IPS DF 4.7 (cell line): ENCODE measurements at regions not wholly inside any gene's neighbourhood (a gene's known extent, or its start where the extent isn't known, plus 50 kb on each side); places are given as distances from the start of the nearest gene placed in this dataset.
"Not testable (repeated sequence)": the region's sequence is repeated elsewhere in the genome, so short reads cannot be mapped to it uniquely, and the experiment has no call there.

Experiments
- DNase-seq: peaks from one replicate; pipeline ENCODE4 v3.0.0-alpha.2; 2013; ENCODE audit warnings: low spot score; ENCODE audit errors: extremely low read depth

DNA sequence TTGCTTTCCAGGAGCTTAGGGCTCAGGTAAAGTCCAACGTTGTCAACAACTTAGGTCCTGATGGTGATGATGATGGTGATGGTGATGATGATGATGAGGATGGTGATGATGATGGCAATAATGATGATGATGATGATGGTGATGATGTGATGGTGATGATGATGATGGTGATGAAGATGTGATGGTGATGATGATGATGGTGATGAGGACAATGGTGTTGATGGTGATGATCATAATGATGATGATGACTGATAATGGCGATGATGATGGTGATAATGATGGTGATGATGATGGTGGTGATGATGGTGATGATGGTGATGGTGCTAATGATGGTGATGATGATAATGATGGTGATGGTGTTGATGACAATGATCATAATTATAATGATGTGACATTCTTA is 750.2 kb downstream of the TBC1D22A start:
- no peak for DNase-seq

DNA sequence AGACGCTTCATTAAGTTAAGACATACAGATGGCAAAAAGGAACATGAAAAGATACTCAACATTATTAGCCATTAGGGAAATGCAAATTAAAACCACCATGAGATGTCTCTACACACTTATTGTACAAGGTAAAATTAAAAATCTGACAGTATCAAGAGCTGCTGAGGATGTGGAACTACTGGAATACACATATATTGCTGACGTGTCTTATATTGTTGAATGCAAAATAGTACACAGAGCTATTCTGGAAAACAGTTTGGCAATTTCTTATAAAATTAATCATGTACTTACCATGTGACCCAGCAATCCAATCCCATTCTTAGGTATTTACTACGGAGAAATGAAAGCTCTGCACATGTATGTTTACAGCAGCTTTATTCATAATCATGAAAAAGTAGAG is 742.5 kb downstream of the TBC1D22A start:
- no peak for DNase-seq

DNA sequence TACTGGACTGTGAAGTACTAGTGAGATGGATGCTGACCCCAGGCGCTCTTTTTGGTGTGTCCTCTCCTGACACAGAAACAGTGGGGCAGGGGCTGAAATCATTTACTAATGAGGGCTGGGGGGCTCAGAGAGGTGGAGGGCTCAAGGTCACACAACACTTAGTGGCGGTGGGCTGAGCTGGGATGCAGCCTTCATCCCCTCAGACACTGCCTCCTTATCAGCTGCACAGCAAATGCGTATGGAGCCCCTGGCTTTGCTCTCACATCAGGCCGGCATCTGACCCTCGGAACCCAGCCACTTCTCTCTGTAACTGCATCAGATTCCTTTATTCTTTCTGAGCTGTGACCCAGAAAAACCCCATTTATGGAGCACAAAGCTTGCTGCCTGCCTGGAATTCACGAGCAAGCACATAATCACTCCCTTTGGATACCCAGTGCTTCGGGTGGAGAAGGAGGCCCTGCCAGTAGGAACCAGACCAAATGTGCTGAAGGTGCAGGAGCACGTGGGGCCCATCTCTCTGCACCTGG is 736.6 kb downstream of the TBC1D22A start:
- DNase-seq: no peak

DNA sequence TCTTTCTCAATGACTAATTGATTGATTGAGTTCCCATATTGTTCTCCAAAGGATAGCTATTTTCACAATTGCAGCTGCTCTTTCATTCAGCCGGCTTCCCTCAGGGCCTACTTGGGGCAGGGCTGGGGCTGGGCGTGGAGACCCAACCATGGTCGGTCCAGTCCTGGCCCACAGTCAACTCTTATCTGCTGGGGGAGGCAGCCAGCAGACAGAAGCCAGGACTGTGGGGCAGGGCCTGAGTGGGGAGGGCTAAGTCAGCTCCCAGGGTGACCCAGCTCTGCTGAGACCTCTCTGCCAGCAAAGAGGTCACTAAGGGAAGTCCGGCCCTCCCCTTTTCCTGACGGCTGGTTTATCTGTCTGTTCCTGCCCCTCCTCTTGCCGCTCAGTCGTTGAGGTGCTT is 735.2 kb downstream of the TBC1D22A start:
- DNase-seq: no peak

DNA sequence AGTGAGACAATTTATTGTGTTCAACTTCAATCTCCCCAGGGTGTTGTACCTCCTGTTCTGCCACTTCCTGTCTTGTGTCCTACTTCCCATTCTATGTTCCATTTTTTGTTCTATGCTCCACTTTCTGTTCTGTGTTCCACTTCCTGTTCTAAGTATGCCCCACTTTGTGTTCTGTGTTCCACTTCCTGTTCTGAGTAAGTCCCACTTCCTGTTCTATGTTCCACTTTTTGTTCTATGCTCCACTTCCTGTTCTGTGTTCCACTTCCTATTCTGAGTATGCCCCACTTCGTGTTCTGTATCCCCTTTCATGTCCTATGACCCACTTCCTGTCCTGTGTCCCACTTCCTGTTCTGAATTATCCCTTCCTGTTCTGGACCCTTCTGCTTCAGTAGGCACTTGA is 732.7 kb downstream of the TBC1D22A start:
- DNase-seq: no peak

DNA sequence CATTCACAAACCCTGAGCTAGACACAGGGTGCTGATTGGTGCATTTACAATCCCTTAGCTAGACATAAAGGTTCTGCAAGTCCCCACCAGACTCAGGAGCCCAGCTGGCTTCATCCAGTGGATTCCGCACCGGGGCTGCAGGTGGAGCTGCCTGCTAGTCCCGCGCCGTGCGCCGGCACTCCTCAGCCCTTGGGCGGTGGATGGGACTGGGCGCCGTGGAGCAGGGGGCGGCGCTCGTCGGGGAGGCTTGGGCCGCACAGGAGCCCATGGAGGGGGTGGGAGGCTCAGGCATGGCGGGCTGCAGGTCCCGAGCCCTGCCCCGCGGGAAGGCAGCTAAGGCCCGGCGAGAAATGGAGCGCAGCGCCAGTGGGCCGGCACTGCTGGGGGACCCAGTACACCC is 725.7 kb downstream of the TBC1D22A start:
- DNase-seq: not testable (repeated sequence)

DNA sequence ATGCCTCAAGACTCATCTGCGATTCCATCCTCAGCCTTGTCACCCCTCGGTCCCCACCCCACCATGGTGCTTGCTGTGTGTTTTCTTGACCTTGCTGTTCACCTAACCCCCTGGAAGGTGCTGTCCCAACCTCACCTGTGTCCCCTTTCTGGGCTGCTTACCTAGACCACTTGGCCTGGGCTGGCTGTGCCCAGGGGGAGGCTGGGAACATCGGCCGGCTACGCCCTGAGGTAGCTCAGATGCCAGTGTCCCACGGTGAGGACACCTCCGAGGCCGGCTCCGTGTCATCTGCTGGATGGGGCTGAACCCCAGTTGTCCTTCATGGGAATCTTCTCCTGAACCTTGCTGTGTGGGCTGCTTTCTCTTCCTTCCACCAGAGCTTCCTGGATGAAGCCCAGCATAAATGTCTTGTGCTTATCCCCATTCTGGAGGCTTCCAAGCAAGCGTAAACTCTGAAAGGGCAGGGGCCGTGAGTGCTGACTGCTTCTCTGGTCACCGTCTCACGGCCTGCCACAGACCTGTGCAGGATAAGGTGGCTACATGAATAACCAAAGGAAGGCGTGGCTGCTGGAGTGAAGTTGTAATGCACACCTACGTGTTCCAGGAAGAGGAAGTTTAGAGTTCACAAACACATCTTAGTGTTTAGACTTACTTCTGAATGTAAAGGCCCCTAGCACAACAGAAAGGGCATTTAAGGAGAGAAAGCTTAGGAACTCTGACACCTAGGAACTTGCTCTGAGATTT is 724.3 kb downstream of the TBC1D22A start:
- no peak for DNase-seq

DNA sequence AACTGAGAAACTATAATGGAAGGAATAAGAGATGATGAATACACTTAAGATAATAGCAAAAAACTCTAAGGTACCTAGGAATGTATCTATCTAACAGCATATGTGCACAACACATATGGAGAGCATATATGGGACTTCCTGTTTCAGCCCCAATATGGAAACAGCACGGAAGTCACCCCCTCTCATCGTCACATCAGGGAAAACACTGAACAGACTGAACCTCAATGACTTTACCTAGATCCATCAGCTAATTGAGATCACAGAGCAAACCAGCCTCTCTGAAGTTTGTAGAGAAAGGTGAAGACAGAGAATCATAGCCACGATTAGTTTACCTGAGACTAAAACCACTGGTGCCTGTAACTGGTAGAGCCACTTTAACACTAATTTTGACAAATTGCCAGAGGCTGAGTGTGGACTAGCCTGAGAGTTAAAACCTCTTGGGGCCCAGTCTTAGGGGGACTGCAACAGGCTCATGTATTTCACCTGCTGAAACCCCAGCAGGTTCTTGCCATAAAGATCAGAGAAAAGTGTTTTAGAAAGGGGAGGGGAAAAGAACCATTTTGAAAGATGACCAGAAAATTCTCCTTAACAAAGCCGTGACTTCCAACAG is 722.6 kb downstream of the TBC1D22A start:
- DNase-seq: no peak

DNA sequence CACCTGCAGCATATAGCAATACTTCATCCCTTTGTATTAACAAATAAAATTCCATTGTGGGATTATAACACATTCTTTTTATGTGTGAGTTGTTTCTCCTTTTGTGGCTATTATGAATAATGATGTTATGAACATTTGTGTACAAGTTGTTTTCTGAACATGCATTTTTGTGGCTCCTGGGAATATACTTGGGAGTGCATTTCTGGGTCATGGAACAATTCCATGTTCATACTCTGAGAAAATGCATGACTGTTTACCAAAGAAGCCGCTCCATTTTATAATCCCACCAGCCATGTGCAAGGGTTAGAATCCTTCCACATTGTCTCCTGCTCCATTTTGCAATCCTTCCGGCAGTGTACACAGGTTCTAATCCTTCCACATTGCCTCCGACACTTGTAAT is 713.8 kb downstream of the TBC1D22A start:
- no peak for DNase-seq

DNA sequence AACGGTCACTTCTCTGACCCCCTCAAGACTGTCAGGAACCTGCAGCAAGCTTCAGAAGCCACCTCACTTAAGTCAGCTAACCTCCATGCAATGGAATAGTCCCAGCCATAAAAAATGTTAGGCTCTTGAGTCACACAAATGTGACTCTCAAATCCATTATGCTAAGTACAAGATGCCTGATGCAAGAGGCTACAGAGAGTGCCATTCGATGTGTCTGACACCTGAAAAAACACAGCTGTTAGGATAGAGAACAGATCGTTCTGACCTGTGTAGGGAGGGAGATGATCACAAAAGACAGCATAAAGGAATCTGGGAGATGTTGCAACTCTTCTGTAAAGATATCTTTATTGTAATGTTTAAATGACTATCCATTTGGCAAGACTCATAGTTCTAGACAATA is 712.4 kb downstream of the TBC1D22A start:
- no peak for DNase-seq

DNA sequence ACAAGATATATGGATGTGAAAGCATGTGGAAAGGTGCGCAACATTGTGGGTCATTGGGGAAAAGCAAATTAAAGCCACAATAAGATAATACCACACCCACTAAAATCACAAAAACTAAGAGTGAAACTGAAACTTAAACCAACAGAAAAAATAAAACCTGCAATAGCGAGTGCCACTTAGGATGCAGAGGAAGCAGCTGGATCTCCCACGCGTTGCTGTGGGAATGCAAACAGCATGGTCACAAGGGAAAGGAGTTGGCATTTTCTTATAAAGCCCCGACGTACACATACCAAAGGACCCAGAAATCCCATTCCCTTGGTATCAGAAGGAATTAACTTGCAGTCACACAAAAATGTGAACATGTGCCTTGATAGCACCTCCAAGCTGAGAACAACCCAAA is 712.0 kb downstream of the TBC1D22A start:
- DNase-seq: no peak

DNA sequence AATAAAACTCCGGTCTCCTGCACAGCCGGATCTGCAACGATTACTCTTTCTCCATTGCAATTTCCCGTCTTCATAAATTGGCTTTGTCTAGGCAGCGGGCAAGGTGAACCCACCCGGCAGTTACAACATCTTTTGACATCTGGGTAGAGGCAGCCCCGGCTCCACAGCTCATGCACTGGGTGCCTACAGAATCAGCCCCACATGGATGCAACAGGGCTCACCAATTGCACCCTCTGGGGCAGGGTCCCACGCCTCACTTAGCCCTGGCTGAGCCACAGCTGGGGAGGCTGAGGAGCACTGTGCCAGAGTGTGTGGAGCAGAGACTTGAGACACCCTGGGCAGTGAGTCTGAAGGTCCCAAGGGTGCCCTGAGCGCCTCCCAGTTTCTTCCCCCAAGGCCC is 710.2 kb downstream of the TBC1D22A start:
- no peak for DNase-seq

DNA sequence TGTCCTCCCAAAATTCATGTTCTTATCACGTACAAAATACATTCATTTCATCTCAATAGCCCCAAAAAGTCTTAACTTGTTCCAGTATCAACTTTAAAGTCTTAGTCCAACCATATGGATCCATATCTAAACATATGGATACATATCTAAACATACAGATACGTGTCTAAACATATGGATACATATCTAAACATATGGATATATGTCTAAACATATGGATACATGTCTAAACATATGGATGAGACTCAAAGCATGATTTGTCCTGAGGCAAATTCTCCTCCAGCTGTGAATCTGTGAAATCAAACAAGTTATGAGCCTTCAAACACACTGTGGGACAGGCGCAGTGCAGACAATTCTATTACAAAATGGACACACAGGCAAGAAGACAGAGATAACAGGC is 709.0 kb downstream of the TBC1D22A start:
- DNase-seq: no peak

DNA sequence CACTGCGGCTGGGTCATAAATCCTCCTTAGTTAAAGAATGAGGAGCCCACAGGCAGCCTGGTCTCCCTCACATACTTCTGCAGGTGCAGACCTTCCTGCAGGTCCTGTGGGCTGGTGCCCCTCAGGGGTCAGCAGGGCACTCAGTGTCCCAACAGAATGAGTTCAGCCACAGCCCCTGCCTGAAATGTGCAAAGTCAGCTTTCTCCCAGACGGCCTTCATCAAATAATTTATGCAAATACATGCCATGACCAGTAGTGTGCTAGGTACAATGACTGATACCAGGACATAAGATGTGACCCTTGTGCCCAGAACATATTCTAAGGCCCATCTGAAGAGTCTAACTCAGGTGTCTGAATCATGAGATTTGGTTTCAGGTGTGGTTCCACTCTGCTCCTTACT is 703.4 kb downstream of the TBC1D22A start:
- no peak for DNase-seq

DNA sequence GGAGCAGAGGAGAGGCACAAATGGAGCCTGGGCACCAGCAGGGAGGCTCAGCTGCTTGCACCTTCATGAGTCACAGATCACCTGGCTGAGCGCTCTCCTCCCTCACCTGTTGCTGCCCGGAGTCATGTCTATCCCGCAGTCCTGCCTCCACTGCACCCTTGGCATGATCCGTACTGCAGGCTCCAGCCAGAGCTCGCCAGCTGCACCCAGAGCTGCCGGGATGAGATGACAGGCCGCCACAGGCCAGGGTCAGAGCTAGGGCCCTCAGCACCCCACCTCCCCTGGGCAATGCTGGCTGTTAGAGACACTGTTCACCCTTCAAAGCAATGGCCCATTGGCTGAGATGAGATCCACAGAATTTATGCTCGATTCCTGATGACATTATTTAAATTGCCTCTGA is 702.8 kb downstream of the TBC1D22A start:
- no peak for DNase-seq

DNA sequence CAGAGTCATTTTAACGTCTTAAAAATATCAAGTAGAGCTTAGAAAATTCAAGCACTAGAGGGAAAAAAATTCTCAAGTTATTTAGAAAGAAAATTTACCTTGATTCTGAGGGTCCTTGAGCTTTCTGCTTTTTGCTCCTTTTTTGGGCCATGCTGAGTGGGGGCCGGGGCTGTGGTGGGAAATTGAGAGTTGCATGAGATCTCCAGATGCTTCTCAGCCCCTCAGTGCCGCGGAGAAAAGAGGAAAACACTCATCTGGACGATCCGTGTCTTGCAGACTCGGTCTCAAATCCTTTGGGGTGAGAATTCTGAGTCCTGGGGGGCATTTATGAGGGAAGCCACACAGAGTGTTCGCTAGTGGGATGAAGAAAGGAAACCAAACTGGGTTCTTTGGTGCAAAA is 700.8 kb downstream of the TBC1D22A start:
- no peak for DNase-seq

DNA sequence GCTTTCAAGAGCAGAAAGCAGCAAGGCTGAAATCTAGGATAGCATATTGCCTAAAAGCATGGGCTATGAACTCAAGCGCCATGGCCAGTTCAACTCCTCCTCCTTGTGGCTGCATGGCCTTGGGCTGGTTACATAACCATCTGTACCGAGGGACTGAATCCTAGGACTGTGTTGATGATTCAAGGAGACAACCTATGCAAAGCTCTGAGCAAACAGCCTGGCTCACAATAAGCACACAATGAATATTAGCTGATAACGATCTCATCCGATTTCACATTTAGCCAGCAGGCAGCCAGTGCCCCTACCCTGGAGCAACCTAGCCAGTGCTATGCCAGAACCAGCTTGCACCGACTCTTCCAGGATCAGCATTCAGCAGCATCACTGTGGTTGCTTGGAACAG is 698.4 kb downstream of the TBC1D22A start:
- no peak for DNase-seq

DNA sequence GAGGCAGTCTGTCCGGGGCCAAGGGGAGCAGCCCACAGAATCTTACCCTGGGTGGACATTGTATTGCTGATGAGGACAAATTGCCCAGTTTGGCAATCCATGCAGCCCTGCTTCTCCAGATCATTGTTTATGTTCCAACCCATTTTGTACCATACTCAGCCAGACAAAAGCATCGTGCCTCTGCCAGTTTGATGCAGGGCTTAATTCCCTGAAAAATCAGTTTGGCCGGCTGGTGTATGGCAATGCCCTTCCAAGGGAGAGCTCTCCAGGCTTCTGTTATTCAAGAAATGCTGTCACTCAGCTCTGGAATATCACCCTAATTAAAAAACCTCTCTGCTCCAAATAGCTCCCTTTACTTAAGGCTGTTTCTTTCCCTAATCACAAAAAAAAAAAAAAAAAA is 697.7 kb downstream of the TBC1D22A start:
- DNase-seq: no peak

DNA sequence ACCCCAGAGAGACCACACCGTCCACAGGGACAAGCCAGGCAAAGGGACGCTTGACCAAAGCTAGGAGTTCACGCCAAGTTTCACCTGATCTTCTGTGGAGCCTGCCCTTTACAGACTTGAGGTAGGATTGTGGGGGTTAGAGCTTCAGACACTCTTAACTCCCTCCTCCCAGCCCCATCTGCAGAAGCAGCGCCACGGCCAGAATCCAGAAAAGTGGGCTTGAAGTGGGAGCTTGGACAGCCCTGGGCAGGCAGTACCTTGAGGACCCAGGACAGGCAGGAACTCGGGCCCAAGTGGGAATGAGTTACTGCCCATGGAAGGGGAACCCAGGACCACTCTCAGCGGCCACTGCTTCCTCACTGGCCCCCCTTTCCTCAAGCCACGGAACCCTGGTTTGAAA is 695.9 kb downstream of the TBC1D22A start:
- no peak for DNase-seq

DNA sequence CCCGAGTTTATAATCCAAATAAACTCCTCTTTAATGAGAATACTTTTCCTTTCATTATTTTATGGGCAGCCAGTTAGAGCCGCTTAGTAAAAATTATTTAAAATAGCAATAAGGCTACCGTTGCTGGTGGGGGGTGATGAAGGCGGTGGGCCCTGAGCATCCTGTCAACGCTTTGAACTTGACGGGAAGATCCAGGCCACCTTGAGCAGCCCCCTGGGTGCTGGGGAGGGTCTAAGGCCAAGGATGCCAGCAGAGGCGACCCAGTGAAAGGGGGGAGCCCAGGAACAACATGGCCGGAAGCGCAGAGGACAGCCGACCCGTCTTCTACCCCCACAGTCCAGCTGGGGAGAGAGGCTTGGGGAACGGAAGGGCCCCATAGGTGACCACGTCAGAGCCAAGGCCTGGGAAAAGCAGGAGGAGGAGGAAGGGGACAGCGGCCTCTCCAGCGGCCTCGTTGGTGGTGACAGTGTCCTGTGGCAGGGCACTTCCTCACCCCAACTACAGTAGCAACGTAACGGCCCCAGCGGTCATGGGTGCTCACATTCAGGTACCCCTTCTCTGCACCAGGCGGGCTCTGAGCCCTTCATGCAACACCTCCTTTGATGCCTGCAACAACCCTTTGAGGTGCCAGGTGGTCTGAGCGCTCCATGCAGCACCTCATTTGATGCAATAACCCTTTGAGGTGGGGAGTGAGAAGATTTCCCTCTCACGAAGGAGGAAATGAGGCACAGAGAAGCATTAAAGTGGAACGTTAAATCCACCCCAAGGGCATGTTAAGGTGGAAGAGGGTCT is 695.3 kb downstream of the TBC1D22A start:
- DNase-seq: no peak

DNA sequence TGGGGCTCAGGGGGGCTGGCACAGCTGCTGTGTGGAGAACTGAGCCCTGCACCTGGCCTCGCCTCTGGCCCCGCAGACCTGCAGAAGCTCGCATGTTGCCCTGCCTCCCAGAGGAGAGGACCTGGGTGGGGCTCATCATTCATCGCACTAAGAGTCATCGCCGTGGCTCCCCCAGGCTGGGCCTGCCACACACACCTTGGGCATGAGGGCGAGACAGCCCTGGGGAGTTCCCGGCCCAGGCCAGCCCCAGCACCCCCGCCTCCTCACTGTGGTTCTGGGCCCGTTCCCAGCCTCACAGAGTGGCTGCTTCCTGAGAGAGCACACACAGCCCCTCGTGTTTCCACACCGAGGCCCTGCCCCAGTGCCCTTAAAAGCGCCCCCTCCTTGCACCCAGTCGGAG is 694.6 kb downstream of the TBC1D22A start:
- no peak for DNase-seq

DNA sequence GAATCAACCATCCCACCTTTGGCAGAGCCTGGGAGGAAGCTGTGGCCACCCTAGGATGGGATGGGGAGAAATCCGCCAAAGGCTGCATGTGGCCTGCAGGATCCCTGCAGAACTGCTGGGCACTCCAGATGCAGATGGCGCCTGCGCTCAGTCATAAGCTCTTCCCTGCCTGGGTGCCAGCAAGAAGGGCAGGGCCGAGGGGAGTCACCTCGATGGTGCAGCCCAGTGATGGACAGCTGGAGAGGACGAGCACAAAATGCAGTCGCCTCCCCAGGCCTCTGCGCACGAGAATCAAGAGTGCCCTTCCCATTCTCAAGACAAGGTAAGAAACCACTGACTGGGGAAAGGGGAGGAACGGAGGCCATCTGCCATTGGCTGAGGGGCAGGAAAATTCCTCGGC is 693.6 kb downstream of the TBC1D22A start:
- no peak for DNase-seq
